ENCODE measurements at regions not wholly inside any gene's neighbourhood (a gene's known extent, or its start where the extent isn't known, plus 50 kb on each side); places are given as distances from the start of the nearest gene placed in this dataset.

DNA sequence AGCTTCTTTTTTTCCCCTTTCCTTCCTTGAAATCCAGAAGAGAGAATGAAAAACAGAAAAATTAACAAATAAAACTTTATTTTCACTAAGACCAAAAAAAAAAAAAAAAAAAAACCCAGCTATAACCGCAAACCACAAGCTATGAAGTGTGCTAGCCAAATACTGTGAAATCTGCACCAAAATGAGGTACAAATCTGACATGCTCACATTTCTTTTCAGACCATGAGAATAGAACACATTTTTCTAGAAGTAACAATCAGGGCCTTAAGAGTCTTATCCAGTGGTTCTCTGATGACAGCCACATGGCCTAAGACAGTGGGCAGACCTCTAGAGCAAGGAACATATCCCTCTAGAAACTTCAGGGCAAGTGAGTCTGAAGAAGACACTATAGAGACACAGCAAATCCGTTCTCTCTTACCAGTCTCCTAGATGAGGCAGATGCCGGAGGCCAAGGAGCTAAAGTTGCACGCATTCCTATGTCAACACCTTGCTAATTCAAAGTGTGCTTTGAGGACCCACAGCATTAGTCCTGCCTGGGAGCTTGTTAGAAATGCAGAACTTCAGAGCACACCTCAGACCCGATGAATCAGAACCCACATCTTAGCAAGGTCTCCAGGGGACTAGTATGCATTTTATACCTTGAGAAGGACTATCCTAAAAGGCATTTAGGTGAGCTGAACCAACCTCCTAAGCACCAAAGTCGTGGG, 317.1 kb downstream of the MYCN start:
- no peak for DNase-seq (ENCODE audit: low spot score)

DNA sequence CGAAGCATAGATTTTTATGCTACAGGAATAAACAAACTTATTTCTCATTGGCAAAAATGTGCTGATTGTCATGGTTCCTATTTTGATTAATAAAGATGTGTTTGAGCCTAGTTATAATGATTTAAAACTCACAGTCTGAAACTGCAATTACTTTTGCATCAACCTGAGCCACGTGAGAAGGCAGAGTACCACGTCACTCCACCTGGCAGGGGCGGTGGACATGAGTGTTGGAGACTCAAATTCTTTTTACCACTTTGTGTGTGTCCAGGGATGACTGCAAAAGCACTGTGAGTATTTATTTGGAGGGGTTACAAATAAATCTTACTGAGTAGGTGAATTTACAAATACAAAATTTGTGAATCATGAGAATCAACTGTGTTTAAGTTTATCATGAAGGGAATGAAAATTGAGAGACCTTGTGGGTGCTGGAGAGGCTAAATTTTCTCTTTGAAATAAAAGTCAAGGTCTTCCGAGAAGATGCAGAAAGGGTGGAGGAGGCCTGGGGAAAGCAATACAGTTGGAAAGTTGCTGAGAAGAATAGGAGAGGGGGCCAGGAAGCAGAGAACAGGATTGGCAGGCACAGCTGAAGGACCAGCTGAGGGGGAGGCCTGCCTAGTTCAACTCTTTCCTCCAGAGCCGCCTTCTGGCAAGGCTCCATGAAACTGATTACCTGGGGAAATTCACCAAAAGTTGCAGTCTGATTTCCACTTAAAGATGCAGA, 316.4 kb downstream of the MYCN start:
- DNase-seq (ENCODE audit: low spot score), result no peak

DNA sequence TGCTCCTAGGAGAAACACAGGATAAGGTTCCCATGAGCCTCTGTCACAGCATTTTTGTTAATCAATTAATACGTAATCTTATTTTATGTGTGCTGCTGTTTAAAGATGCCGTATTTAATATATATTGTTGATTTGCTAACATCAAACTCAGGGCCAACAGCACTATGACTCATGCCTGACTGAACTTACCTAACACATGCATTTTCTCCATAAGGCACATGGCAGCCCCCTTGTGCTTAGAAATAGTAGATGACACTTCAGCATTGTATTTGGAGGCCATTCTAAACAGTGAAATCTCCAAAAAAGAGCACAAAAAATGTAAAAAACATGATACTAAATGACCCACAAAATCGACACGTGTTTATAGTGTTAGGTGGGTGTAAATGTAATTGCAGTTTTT, 314.8 kb downstream of the MYCN start:
- DNase-seq (ENCODE audit: low spot score), result no peak

DNA sequence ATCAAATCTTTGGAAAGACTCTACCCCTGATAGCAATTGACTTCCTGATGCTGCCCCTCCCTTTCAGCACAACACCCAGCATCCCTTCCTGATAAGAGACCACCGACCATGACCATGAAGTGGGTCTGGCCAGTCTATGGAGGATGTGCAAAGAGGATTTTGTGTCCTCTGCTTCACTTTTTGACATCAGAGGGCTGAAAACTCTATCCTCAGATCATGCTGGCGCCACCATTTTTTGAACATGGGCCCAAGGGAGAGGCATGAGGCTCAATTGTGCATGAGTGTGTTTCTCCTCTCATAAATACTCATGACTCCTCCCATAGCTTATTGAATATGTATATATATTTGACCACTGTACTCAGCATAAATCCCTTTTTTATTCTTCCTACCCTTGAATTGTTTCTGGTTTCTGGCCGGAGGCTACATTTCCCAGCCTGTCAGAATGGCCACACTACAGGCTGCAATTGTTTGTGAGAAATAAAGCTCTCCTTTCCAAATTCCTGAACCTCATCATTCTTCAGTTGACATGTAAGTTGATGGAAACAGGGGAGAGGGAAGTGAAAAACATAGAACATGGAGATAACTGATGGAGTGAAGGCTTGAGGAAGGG, 314.1 kb downstream of the MYCN start:
- peak; percentile 12 for DNase-seq (ENCODE audit: low spot score)

DNA sequence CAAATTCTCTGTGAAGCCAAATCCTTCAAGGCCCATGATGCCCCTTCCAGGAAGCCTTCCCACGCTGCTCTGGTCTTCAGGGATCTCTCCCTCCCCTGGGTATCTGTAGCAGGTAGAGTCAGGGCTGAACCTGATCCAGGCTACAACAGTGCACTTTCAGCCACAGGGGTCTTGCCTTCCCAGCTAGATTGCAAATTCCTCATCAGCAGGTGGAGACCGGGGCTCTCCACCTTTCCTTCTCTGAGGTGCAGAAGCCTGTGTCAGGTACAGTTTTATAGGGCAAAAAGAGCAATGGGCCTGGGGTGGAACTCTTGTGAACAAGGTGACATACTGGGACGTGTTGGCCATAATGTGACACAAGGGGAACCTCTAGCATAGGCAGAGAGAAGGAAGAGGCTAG, 312.9 kb downstream of the MYCN start:
- DNase-seq (ENCODE audit: low spot score), result peak; percentile 20

DNA sequence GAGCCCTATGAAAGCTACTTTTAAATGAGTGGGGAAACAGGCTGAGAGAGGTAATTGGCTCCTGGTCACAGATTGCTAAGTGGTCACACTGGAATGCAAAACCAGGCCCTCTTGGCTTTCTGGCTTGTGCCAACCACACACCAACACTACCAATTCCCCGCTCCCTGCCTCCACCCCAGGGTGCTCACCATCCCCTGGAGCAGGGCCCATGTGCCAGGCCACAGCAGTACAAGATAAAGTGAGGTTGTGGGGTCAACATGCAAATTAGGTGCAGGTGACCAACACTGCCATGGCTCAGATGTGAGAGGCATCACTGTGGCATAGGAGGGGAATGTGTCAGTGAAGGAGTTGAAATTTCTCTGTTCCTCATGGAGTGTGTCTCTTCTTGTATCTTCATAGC, 312.5 kb downstream of the MYCN start:
- peak; percentile 13 for DNase-seq (ENCODE audit: low spot score)

DNA sequence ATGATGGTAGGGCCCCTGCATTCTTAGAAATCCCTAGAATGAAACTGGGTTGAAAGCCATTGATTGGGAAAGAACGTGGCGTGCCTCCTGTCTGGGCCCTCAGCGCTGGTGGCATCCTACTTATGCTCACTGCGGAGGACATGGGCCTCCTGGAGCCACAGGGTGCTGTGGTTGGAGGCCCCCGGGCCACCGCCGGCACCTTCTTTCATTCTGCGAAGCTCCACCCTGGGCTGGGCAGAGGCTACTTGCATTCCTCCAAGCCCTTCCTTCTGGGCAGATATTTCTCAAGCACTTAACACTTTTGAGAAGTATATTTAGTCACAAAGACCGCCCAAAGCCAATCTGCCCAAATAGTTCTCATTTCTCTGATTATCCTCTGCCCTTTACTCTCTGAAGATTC, 311.9 kb downstream of the MYCN start:
- peak; percentile 49 for DNase-seq (ENCODE audit: low spot score)

DNA sequence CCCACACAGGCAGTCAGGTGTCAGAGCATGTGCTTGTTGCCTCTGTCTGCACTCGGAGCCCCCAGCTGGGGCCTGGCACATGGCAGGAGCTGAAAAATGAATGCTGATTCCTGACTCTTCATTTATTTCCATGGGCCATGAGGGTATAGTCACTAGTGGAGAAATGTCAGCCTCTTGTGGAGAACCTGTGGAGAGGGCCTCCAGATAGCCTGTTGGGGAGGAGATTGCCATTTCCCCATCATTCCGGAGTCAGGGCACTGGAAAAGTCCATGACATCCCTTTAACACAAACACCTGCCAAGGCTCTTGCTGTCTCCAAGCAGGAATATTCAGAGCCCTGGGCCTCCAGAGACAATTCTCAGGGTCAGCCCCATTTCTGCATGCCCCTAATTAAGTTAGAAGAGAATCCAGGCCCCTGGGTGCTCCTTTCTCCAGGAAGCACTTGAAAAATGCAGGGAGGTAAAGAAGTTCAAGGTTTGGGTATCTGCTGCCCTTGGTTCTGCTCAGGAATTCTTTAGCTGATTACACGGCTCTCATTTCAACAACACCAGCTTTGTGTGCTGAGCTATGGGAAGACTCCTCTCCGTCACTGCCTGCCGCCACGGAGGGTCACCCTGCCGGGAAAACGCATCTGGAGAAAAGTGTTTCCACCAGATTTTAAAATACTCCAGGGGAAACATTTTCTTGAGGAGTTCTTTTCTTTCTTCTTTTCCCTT, 311.3 kb downstream of the MYCN start:
- peak; percentile 52 for DNase-seq (ENCODE audit: low spot score)

DNA sequence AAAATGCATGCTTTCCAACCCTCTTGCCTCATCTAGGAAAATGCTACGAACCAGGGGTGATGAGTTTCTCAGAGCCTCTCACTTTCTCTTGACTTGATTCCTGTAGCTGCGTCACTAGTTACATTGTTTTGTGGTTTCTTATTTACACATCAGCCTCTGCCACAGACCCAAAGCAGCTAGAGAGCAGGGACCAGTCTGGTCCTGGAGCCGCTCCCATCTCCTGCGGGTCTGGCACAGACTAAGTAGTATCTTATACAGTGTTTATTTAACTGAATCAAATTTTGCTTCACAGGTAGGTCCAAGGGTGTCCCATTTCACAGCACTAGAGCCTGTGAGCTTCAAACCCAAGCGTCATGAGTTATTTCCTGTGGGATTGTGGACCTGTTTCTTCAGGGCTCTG, 310.5 kb downstream of the MYCN start:
- DNase-seq (ENCODE audit: low spot score), result peak; percentile 6

DNA sequence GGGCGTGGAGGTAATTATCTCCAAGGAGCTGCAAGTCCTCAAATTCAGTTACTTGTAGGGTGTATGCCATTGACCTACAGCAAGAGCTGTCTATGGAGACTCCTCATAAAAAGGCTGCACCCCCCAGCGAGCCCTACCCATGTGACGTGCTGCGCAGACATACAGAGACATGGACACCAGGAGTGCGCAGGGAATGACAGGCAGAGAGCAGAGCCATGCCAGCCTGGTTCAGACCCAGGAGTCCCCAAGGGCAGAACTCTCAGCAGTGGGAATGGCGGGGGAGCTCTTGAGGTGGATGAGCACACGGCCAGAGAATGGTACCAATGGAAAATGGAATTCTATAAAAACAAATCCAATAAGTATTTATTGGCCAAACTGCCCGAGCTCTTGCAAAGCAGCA, 310.1 kb downstream of the MYCN start:
- peak; percentile 39 for DNase-seq (ENCODE audit: low spot score)

DNA sequence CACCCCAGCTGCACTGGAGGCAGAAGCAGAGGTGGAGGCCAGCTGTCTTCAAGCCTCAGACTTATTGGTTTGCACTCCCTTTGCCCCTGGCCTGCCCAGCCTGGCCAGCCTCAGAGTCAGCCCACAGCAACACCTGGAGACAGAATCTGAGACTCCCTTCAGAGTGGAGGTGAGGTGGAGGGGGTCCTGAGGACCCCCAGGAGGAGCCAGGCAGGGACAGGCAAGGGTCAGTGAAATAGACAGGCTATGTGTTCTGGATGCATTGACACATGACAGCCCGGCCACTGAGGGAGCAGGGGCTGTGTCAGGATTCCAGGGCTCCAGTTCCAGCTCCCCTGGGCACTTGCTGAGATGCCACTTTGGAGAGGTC, 309.7 kb downstream of the MYCN start:
- DNase-seq (ENCODE audit: low spot score), result no peak

DNA sequence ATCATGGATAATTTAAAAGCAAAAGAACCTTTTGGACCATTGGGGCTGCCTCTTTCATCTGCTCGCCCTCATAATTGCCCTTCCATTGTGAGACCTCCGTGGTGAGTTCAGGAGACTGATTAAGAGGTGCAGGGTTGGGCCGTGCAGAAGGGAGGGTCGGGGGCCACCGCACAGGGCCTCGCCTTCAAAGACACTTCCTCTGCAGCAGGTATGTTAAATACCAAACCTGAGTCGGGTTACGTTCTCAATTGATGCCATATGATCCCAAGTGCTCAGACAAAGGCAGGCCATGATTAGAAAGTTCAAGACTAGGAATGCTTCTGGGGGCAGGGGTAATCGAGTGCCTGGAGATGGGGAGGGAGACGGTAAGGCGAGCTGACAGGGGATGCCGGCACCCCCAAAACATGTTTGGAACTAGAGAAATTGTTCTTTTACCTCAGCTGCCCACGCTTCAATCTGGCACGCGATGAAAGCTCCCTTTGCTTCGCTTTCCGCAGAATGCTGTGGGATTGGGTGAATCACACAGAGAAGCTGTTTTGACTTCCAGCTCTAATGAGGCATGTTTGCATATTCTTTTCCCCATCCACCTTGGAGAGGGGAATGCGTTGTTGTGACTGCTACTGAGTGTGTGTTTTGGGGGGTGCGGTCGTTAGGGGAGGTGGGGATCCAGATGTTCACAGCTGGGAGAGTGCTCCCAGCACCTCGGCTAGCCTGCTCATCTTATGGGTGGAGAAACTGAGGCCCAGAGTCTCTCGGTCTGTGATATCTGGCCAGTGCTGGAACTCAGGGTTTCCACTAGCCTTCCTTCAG, 309.1 kb downstream of the MYCN start:
- peak; percentile 34 for DNase-seq (ENCODE audit: low spot score)

DNA sequence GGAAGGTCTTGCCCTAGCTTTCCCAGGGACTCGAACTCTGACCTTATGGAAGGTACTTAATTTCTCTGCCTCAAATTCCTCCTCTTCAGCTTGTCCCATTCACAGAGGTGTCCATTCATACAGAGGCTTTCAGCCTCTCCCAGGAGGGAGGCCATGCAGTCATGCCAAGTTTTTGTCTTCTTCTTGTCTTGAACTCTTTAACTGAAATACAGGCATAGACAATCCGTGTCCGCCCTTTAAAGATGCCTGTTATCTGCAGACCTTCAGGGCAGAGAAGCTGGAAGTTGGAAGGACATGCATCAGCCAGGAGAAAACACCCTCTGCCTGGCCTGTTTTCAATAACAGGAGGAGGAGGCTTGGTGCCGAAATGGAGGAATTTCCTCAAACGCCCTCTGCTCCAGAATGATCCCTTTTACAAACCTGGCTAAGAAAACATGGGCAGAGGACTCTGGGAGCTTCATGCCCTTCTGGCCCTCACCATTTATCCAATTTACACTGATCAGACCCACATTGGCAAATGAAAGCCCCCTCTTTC, 308.3 kb downstream of the MYCN start:
- DNase-seq (ENCODE audit: low spot score), result peak; percentile 20

DNA sequence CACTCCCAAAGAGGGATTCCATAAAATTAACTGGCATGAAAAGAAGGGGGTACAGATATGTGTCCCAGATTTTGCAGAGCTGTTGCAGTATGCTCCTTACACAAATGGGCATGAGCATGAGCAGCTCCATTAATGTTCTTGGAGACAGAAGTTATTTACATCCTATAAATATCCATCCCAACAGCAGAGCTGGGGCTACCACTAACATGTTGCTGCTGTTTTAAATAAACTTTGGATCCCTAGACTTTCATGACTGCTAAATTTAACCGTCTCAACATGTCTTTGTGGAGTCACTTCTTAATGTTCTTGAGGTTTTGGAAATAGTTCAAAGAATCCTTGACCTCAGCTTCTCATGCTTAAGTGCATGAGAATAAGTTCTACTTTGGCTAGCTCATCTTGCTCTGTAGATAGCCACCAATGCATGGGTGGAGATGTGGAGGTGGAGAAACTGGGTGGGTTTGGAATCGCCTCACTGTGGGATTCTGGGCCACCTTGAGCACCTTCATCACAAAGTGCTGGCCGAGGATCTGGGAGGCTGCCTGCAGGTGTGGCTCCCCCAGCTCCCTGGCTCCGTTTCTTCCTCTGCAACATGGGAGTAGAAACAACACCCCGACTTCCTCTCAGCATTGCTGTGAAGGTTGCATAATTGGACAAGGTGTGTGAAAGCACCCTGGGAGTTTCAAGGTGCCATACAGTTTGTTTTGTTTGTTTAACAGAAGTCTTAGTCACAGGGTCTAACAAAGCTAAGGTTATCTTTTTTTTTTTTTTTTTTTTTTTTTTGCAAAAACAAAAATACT, 307.2 kb downstream of the MYCN start:
- peak; percentile 30 for DNase-seq (ENCODE audit: low spot score)

DNA sequence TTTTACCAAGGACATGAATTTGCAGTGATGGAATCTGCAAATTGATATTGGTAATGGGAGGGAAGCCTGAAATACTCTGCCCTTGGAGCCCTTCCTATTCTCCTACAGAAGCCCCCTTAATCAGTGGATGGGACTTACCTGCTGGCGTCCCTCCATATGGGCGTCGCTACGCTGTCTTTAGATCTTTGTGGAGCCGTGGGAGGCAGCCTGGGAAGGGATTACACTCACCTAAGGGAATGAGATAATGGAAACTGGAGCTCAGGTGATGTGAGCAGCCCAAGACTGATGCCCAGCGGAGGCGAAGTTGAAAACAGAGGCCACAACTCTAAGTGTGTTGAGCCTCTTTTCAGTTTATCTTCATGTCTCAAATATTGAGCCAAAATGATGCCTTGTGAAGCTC, 306.6 kb downstream of the MYCN start:
- DNase-seq (ENCODE audit: low spot score), result peak; percentile 10

DNA sequence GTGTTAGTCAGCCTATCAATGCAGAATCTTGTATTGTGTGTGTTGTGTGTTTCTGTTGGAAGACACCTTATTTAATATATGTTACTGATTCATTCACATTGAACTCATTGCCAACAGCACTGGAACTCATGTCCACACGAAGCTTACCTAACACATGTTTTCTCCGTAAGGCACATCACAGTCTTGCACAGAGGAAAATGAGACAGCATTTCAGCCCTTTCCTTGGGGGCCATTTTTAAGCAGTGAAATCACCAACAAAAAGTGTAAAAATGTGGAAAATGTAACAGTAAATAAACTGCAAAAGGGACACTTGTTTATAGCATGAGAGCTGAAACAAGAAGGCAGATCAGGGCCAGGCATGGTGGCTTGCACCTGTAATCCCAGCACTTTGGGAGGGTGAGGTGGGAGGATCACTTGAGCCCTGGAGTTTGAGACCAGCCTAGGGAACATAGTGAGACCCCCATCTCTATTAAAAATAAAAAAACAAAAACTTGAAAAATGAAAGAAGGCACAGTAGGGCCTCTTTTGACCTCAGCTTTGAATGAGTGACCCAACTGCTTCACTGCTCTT, 306.0 kb downstream of the MYCN start:
- no peak for DNase-seq (ENCODE audit: low spot score)

DNA sequence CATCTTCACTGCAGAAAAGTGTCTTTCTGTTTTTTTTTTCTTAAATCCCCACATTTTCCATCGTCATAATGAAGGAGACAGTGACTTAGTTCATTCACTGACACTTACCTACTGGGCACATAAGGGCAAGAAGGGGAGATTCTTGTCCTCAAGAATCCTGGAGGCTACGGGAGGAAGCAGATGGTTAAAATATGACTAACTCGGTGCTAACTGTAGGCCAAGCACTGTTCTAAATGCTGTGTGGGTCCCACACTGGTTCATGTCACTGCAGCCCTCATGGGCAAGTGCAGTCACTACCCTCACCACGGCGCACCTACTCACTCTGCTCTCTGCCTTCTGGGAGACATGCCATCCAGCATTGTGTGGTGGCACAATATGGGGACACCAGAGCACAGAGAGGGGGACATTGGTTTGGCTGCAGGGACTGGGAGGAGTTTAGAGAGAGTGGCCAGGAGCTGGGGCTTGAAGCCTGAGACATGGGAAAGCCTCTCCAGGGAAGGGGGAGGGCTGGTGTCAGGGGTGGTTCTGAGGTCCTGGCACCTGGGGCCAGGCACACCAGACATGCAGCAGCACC, 305.2 kb downstream of the MYCN start:
- DNase-seq (ENCODE audit: low spot score), result peak; percentile 26

DNA sequence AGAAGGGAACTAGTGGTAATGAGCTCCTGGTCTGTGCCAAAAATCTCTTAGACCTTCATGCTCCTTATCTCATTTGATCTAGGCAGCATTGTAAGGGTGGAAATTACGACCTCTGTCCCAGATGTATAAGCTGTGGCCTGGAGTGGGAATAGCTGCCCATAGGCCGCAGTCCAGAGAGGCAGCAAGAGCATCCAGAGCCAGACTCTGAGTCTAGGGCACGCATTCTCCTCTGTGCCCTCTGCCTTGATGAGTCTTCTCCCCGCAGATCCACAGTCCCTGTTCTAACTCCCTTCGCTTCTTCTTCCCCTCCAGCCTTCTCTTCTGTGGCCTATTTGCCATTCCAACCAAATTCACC, 304.6 kb downstream of the MYCN start:
- DNase-seq (ENCODE audit: low spot score), result peak; percentile 10

DNA sequence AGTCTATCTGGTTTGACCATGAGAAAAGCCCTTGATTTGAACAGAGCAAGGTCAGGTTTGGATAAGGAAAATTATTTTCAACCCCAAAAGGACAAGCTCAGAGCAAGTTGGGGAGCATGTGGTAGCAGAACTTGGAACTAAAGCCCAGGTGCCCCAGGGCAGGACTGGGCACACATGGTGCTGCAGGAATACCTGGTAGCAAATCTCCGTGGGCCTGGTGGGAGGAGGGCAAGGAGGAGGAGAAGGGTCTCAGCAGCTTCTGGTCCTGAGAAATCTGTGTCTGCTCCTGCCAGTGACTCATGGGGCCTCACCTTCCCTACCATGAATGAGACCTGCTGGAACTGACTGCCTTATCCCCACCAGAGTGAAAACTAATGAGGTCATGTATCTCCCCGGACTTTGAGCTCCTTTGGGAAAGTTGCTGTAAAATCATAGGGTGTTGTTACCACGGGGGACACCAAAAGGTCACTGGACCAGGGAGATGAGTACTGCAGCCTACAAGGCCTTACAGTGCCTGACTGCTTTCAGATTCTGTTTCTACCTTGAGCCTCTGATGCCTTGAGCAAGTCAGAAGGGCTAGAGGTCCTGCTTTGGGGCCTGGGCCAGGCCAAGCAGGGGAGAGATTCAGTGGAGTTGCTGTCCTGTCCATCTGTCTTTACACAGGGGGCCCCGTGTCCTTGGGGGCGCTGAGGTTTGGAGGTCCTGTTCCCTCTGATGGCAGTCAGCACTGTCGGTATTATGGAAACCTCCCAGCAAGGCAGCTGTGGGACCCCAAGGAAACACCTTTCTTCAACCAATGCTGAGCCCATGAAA, 304.0 kb downstream of the MYCN start:
- peak; percentile 38 for DNase-seq (ENCODE audit: low spot score)

Measured in ecto neural progenitor cell (in vitro differentiated cells).